H1 (cell line): ENCODE measurements at regions not wholly inside any gene's neighbourhood (a gene's known extent, or its start where the extent isn't known, plus 50 kb on each side); places are given as distances from the start of the nearest gene placed in this dataset.

Experiments used
- CTCF ChIA-PET: fragments of 300-600 bp; sonication (Branson Sonifier 250); formaldehyde crosslinking; loops from one replicate; lab custom pipeline; 2021; ENCODE audit not compliant: partially characterized antibody; lab: Charles Lee
- POLR2A ChIA-PET: fragments of 300-600 bp; sonication (Branson Sonifier 250); formaldehyde crosslinking; loops from one replicate; lab custom pipeline; 2021; ENCODE audit warnings: inconsistent platforms; ENCODE audit not compliant: partially characterized antibody; lab: Charles Lee
- DNase-seq, 2 experiments: peaks; one replicate each; pipeline versions ENCODE4 v3.0.0 to v3.0.0-alpha.2; 2010 to 2022; ENCODE audit warnings: low spot score in 2 of 2, low read depth in 1 of 2, mixed read lengths in 1 of 2
- FAIRE-seq: peaks from 2 replicates; lab custom pipeline; 2011; peaks lifted over from hg19 to GRCh38; lab: Jason Lieb, UNC
- H2AFZ ChIP-seq: 2 replicates; pipeline ENCODE4 v1.8.1; 2012; ENCODE audit warnings: low read length, inconsistent platforms
- H2AK5ac ChIP-seq: 2 replicates; pipeline ENCODE4 v1.6.1; 2013; ENCODE audit warnings: low read depth, low read length
- H2BK120ac ChIP-seq: replicated peaks from 2 replicates; pipeline ENCODE3; 2013; ENCODE audit warnings: low read depth, low read length, inconsistent platforms
- H2BK12ac ChIP-seq: 2 replicates; pipeline ENCODE4 v1.6.1; 2013; ENCODE audit warnings: low read depth, low read length
- H2BK15ac ChIP-seq: 2 replicates; pipeline ENCODE4 v1.6.1; 2013; ENCODE audit warnings: low read length
- H2BK20ac ChIP-seq: 2 replicates; pipeline ENCODE4 v1.6.1; 2013; ENCODE audit warnings: low read length
- H2BK5ac ChIP-seq: 2 replicates; pipeline ENCODE4 v1.6.1; 2013; ENCODE audit warnings: low read depth, low read length
- H3K14ac ChIP-seq: 2 replicates; pipeline ENCODE4 v1.6.1; 2013; ENCODE audit warnings: inconsistent platforms; ENCODE audit not compliant: insufficient read length
- H3K18ac ChIP-seq: 2 replicates; pipeline ENCODE4 v1.6.1; 2013; ENCODE audit warnings: low read length; ENCODE audit errors: extremely low read depth
- H3K23ac ChIP-seq: 2 replicates; pipeline ENCODE4 v1.6.1; 2013; ENCODE audit warnings: inconsistent platforms; ENCODE audit not compliant: insufficient read length
- H3K23me2 ChIP-seq: 2 replicates; pipeline ENCODE4 v1.6.1; 2013; ENCODE audit warnings: low read depth, low read length
- H3K27ac ChIP-seq: 2 replicates; pipeline ENCODE4 v1.6.1; 2011; ENCODE audit warnings: low read depth, low read length, inconsistent platforms
- H3K27me3 ChIP-seq, 4 experiments: replicated peaks in 1 of 4; 1 replicate in 1 of 4; 2 replicates in 3 of 4; pipeline versions ENCODE4 v1.6.1 to v1.8.1; 2011 to 2013; ENCODE audit warnings: low read length in 3 of 4, mild to moderate bottlenecking in 3 of 4, inconsistent platforms in 2 of 4, mixed read lengths in 2 of 4, moderate library complexity in 1 of 4; ENCODE audit not compliant: control insufficient read depth in 3 of 4, insufficient read depth in 3 of 4; ENCODE audit errors: extremely low read depth in 1 of 4
- H3K36me3 ChIP-seq, 4 experiments: 2 replicates each; pipeline versions ENCODE4 v1.6.1 to v1.8.1; 2011 to 2013; ENCODE audit warnings: mild to moderate bottlenecking in 4 of 4, low read length in 3 of 4, moderate library complexity in 2 of 4, control low read depth in 1 of 4, inconsistent platforms in 1 of 4; ENCODE audit not compliant: insufficient read depth in 4 of 4, control insufficient read depth in 2 of 4
- H3K4ac ChIP-seq: replicated peaks from 2 replicates; pipeline ENCODE3; 2013; ENCODE audit warnings: low read length, low read depth, mixed read lengths, inconsistent platforms; ENCODE audit not compliant: insufficient read length
- H3K4me1 ChIP-seq, 4 experiments: replicated peaks in 1 of 4; 1 replicate in 1 of 4; 2 replicates in 3 of 4; pipeline versions ENCODE4 v1.6.1 to v1.8.1; 2011 to 2013; ENCODE audit warnings: low read length in 3 of 4, inconsistent platforms in 2 of 4, mixed read lengths in 1 of 4; ENCODE audit not compliant: insufficient read depth in 4 of 4, control insufficient read depth in 3 of 4
- H3K4me2 ChIP-seq, 2 experiments: 2 replicates each; pipeline versions ENCODE4 v1.6.1 to v1.8.1; 2011 to 2013; ENCODE audit warnings: low read depth in 2 of 2, low read length in 2 of 2, control low read depth in 1 of 2, inconsistent platforms in 1 of 2, mild to moderate bottlenecking in 1 of 2; ENCODE audit not compliant: insufficient read depth in 1 of 2
- H3K4me3 ChIP-seq, 4 experiments: fragments of 200-600, 300-600 bp in 1 of 4; sonication (generic), shearing (Covaris generic), sonication (Bioruptor Twin) in 1 of 4; 2 replicates each; pipeline versions ENCODE4 v1.5.1 to v1.8.1; 2011 to 2016; ENCODE audit warnings: low read length in 4 of 4, low read depth in 3 of 4, control low read depth in 2 of 4, inconsistent platforms in 2 of 4, mild to moderate bottlenecking in 2 of 4, mixed read lengths in 1 of 4, moderate library complexity in 1 of 4; ENCODE audit not compliant: insufficient read depth in 2 of 4; ENCODE audit errors: extremely low read depth in 1 of 4
- H3K56ac ChIP-seq: replicated peaks from 2 replicates; pipeline ENCODE3; 2013; ENCODE audit warnings: low read depth, mild to moderate bottlenecking, mixed read lengths, low read length, inconsistent platforms; ENCODE audit not compliant: insufficient read length
- H3K79me1 ChIP-seq: 2 replicates; pipeline ENCODE4 v1.6.1; 2013; ENCODE audit warnings: low read depth, low read length, control low read depth
- H3K79me2 ChIP-seq, 2 experiments: 2 replicates each; pipeline versions ENCODE4 v1.6.1 to v1.8.1; 2012 to 2013; ENCODE audit warnings: low read length in 2 of 2, mild to moderate bottlenecking in 2 of 2, inconsistent platforms in 1 of 2; ENCODE audit not compliant: insufficient read depth in 2 of 2, control insufficient read depth in 1 of 2
- H3K9ac ChIP-seq, 4 experiments: replicated peaks in 1 of 4; 1 replicate in 1 of 4; 2 replicates in 3 of 4; pipeline versions ENCODE4 v1.6.1 to v1.8.1; 2011 to 2013; ENCODE audit warnings: low read depth in 3 of 4, low read length in 3 of 4, control low read depth in 2 of 4, mild to moderate bottlenecking in 2 of 4, moderate library complexity in 2 of 4, inconsistent platforms in 1 of 4; ENCODE audit errors: extremely low read depth in 1 of 4
- H3K9me3 ChIP-seq, 2 experiments: 2 replicates each; pipeline versions ENCODE4 v1.6.1 to v1.8.1; 2012 to 2013; ENCODE audit warnings: mild to moderate bottlenecking in 2 of 2, moderate library complexity in 2 of 2, control low read depth in 1 of 2, inconsistent platforms in 1 of 2, low read depth in 1 of 2, low read length in 1 of 2, mixed read lengths in 1 of 2; ENCODE audit not compliant: insufficient read depth in 2 of 2
- H4K20me1 ChIP-seq, 2 experiments: replicated peaks in 1 of 2; 2 replicates each; pipeline versions ENCODE3 to v1.8.1; 2011 to 2013; ENCODE audit warnings: inconsistent platforms in 2 of 2, low read length in 2 of 2, mild to moderate bottlenecking in 1 of 2; ENCODE audit not compliant: insufficient read depth in 2 of 2, control insufficient read depth in 1 of 2
- H4K5ac ChIP-seq: 2 replicates; pipeline ENCODE4 v1.6.1; 2013; ENCODE audit warnings: low read length, low read depth, mixed read lengths, inconsistent platforms; ENCODE audit not compliant: insufficient read length
- H4K8ac ChIP-seq: 2 replicates; pipeline ENCODE4 v1.8.0; 2013; ENCODE audit warnings: mild to moderate bottlenecking, moderate library complexity, low read length, inconsistent platforms; ENCODE audit not compliant: insufficient read depth; ENCODE audit errors: extremely low read depth
- H4K91ac ChIP-seq: replicated peaks from 2 replicates; pipeline ENCODE3; 2013; ENCODE audit warnings: low read length, mixed read lengths, inconsistent platforms; ENCODE audit not compliant: insufficient read length
- CREB1 ChIP-seq: IDR thresholded peaks from 2 replicates; pipeline ENCODE4 v1.6.1; 2012; ENCODE audit warnings: inconsistent platforms
- EZH2 ChIP-seq: fragments of 200-600 bp; sonication (generic); IDR thresholded peaks from 2 replicates; pipeline ENCODE4 v1.7.1; 2012; ENCODE audit warnings: low read depth, mild to moderate bottlenecking, moderate library complexity, low read length, inconsistent platforms; ENCODE audit not compliant: severe bottlenecking
- HDAC6 ChIP-seq: IDR thresholded peaks from one replicate; pipeline ENCODE4 v1.7.1; 2012; ENCODE audit warnings: low read depth, mild to moderate bottlenecking, inconsistent platforms, low read length, moderate library complexity
- RAD21 ChIP-seq, 2 experiments: IDR thresholded peaks in 1 of 2; conservative IDR thresholded peaks in 1 of 2; 2 replicates each; pipeline ENCODE4 v1.6.1; 2011; ENCODE audit warnings: low read depth in 2 of 2, low read length in 2 of 2, improper control_type of control experiment in 1 of 2, inconsistent platforms in 1 of 2, mild to moderate bottlenecking in 1 of 2, moderate library complexity in 1 of 2
- SUZ12 ChIP-seq: fragments of 200-600 bp; sonication (generic); IDR thresholded peaks from 2 replicates; pipeline ENCODE4 v1.6.1; 2012; ENCODE audit warnings: mild to moderate bottlenecking, inconsistent platforms, low read length, moderate library complexity, mixed read lengths
- WGBS, 2 experiments: shearing (Covaris generic) in 1 of 2; methylation state at CpG; one replicate each; pipeline versions ENCODE4 v1.1.6 to v1.1.7; 2013 to 2015; ENCODE audit warnings: low lambda C conversion rate in 2 of 2, mixed read lengths in 2 of 2, inconsistent platforms in 1 of 2, low coverage in 1 of 2, missing lambda C conversion rate in 1 of 2; ENCODE audit not compliant: insufficient replicate concordance in 2 of 2, insufficient coverage in 1 of 2, insufficient read length in 1 of 2; ENCODE audit errors: extremely low coverage in 1 of 2, missing lambda C conversion rate in 1 of 2; 5-methylcytosine and 5-hydroxymethylcytosine counted together
- TF ChIP-seq, protein P1 (sequence below): IDR thresholded peaks from 2 replicates; pipeline ENCODE4 v1.6.1; 2012; ENCODE audit warnings: inconsistent platforms

DNA sequence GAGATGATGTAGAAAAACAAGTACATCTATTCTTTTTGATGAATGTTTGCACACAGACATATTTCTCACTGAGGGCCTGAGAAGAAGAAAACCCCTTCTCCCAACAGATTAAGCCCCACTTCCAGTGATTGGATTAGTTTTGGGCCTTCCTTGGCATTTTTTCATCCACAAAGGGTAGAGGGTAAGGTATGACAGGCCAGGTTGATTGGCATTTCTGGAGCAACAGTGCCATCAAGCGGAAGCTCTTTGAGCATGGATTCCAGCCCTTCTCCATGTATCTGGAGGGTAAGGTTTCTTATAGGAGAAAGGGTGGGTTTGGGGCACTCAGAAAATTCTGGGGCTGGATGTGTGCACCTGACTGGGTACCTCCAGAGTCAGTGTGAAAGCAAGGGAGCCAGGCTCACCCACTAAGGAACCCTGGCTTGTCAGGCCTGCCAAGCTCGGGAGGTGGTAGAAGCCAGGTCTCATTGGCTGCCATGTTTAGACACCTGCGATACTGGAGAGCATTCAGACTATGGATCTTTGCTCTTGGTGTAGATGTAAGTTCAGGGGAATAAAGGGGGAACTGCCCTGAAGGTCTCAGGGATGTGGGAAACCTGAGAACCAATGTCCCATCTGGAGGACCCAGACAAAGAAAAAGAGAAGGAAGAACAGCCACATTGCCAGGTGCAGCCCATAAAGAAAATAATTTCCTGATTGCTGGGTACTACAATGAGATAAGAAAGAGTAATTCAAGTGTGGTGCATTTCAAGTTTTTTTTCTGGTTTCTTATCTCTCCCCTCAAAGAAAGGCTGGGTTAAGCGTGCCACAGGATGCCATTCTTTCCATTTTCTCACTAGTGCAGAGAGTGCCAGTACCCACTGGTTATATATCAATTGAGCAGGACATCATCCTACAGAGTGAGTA is 222.3 kb upstream of the AGTR2 start:
- Histone ChIP-seq H3K4me3 (no peak overlapping the region), H3K9ac (no peak overlapping the region), H3K27me3 (no peaks in the 10 kb centered on the region), H2BK12ac (no peak overlapping the region), H2AFZ (no peak overlapping the region), H4K91ac (no peak overlapping the region), H2BK20ac (no peak overlapping the region), H4K5ac (no peak overlapping the region), H2BK120ac (no peak overlapping the region), H3K14ac (no peak overlapping the region), H2BK5ac (no peak overlapping the region), H3K18ac (no peak overlapping the region), H3K23ac (no peak overlapping the region), H3K79me2 (peaks cover 0 to 66% of the 10 kb centered on the region in 2 experiments), H3K56ac (no peak overlapping the region), H3K4me2 (no peak overlapping the region), H3K9me3 (no peaks in the 10 kb centered on the region), H3K36me3 (peaks cover 0 to 7% (median 0%) of the 10 kb centered on the region in 4 experiments; a peak in 1 of 8 replicates), H4K20me1 (peaks cover 6 to 23% of the 10 kb centered on the region in 2 experiments), H2BK15ac (no peak overlapping the region), H3K4me1 (peaks cover 0 to 7% (median 0%) of the 10 kb centered on the region in 4 experiments; a peak in 1 of 7 replicates), H3K23me2 (no peaks in the 10 kb centered on the region), H3K4ac (no peak overlapping the region), H3K27ac (no peak overlapping the region), H4K8ac (no peak overlapping the region), H2AK5ac (no peak overlapping the region), H3K79me1 (peaks cover 9% of the 10 kb centered on the region)
- POLR2A ChIA-PET: interaction anchor here (1.3 kb wide), 1 partner anchor 56 kb away, joined by 7 read pairs; no protein-coding TSS in a partner anchor
- TF ChIP-seq, protein P1, sequence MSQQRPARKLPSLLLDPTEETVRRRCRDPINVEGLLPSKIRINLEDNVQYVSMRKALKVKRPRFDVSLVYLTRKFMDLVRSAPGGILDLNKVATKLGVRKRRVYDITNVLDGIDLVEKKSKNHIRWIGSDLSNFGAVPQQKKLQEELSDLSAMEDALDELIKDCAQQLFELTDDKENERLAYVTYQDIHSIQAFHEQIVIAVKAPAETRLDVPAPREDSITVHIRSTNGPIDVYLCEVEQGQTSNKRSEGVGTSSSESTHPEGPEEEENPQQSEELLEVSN: no peak
- TF ChIP-seq SUZ12: no peak
- peak; percentile 22 to 44; a peak in 3 of 4 replicates for TF ChIP-seq RAD21 (IDR thresholded peaks at IDR 0.05 in 1 of 2, conservative IDR thresholded peaks at IDR 0.05 in 1 of 2; ENCODE audit: low read depth in 2 of 2, low read length in 2 of 2)
- no peak for TF ChIP-seq HDAC6
- TF ChIP-seq CREB1: no peak
- no peak for TF ChIP-seq EZH2
- no peak for DNase-seq
- WGBS, 2 experiments: 91% methylated on average over 4 of the region's 4 CpGs; no CpG with 5 or more reads in 1 of the 2 experiments
- CTCF ChIA-PET: interaction anchor here (0.6 to 1.1 kb wide), 3 partner anchors 9 to 315 kb away, joined by 3 read pairs; no protein-coding TSS in a partner anchor
- no peak for FAIRE-seq
